ENCODE measurements at regions not wholly inside any gene's neighbourhood (a gene's known extent, or its start where the extent isn't known, plus 50 kb on each side); places are given as distances from the start of the nearest gene placed in this dataset.

- no peak for DNase-seq (ENCODE audit: low spot score)
Measured at GRCh38 chr6:140108167-140108566, 733.7 kb upstream of the CITED2 start.

GRCh38 chr6:140107216-140107615, 732.8 kb upstream of the CITED2 start:
- no peak for DNase-seq (ENCODE audit: low spot score)

GRCh38 chr6:140105857-140106256, 731.4 kb upstream of the CITED2 start:
- DNase-seq (ENCODE audit: low spot score): no peak

- no peak for DNase-seq (ENCODE audit: low spot score)
Measured at GRCh38 chr6:140105241-140105640, 730.8 kb upstream of the CITED2 start.

GRCh38 chr6:140101818-140102217, 727.4 kb upstream of the CITED2 start:
- DNase-seq (ENCODE audit: low spot score): no peak

GRCh38 chr6:140101367-140101766, 726.9 kb upstream of the CITED2 start:
- DNase-seq (ENCODE audit: low spot score): no peak

GRCh38 chr6:140095532-140095931, 721.1 kb upstream of the CITED2 start:
- DNase-seq (ENCODE audit: low spot score): no peak

- no peak for DNase-seq (ENCODE audit: low spot score)
Measured at GRCh38 chr6:140091895-140092294, 717.4 kb upstream of the CITED2 start.

GRCh38 chr6:140090871-140091270, 716.4 kb upstream of the CITED2 start:
- DNase-seq (ENCODE audit: low spot score): no peak

GRCh38 chr6:140083375-140083774, 708.9 kb upstream of the CITED2 start:
- DNase-seq (ENCODE audit: low spot score): no peak

- DNase-seq (ENCODE audit: low spot score): no peak
Measured at GRCh38 chr6:140082867-140083297, 708.4 kb upstream of the CITED2 start.

GRCh38 chr6:140079328-140079727, 704.9 kb upstream of the CITED2 start:
- no peak for DNase-seq (ENCODE audit: low spot score)

- DNase-seq (ENCODE audit: low spot score): no peak
Measured at GRCh38 chr6:140078561-140079125, 704.2 kb upstream of the CITED2 start.

GRCh38 chr6:140077827-140078560, 703.5 kb upstream of the CITED2 start:
- DNase-seq (ENCODE audit: low spot score): no peak

- DNase-seq (ENCODE audit: low spot score): no peak
Measured at GRCh38 chr6:140076105-140076504, 701.7 kb upstream of the CITED2 start.

GRCh38 chr6:140073456-140073855, 699.0 kb upstream of the CITED2 start:
- DNase-seq (ENCODE audit: low spot score): no peak

- no peak for DNase-seq (ENCODE audit: low spot score)
Measured at GRCh38 chr6:140071601-140072062, 697.2 kb upstream of the CITED2 start.

- no peak for DNase-seq (ENCODE audit: low spot score)
Measured at GRCh38 chr6:140070846-140071473, 696.5 kb upstream of the CITED2 start.

GRCh38 chr6:140069576-140069975, 695.1 kb upstream of the CITED2 start:
- no peak for DNase-seq (ENCODE audit: low spot score)

GRCh38 chr6:140068801-140069200, 694.4 kb upstream of the CITED2 start:
- no peak for DNase-seq (ENCODE audit: low spot score)

GRCh38 chr6:140064366-140064765, 689.9 kb upstream of the CITED2 start:
- no peak for DNase-seq (ENCODE audit: low spot score)

- DNase-seq (ENCODE audit: low spot score): no peak
Measured at GRCh38 chr6:140063021-140063399, 688.6 kb upstream of the CITED2 start.
